Muscle layer of colon (tissue), 2 donors: ENCODE measurements at regions not wholly inside any gene's neighbourhood (a gene's known extent, or its start where the extent isn't known, plus 50 kb on each side); places are given as distances from the start of the nearest gene placed in this dataset.

Source experiments
- H3K27ac ChIP-seq: one replicate; pipeline ENCODE4 v1.7.0; 2013; ENCODE audit warnings: low read depth, mild to moderate bottlenecking, low read length, moderate library complexity
- H3K27me3 ChIP-seq, 2 donors: one replicate each; pipeline ENCODE4 v1.7.0; 2013; ENCODE audit warnings: low read length in 2 of 2, mild to moderate bottlenecking in 2 of 2; ENCODE audit not compliant: insufficient read depth in 2 of 2, control insufficient read depth in 1 of 2
- H3K36me3 ChIP-seq: one replicate; pipeline ENCODE4 v1.7.0; 2013; ENCODE audit warnings: mild to moderate bottlenecking, low read length; ENCODE audit not compliant: insufficient read depth
- H3K4me1 ChIP-seq: one replicate; pipeline ENCODE4 v1.7.0; 2013; ENCODE audit warnings: mild to moderate bottlenecking, low read length; ENCODE audit not compliant: insufficient read depth
- H3K4me3 ChIP-seq, 2 donors: one replicate each; pipeline ENCODE4 v1.7.0; 2013; ENCODE audit warnings: low read length in 2 of 2, low read depth in 1 of 2, mild to moderate bottlenecking in 1 of 2, moderate library complexity in 1 of 2
- H3K9ac ChIP-seq: one replicate; pipeline ENCODE4 v1.7.0; 2013; ENCODE audit warnings: low read length
- H3K9me3 ChIP-seq: one replicate; pipeline ENCODE4 v1.7.0; 2013; ENCODE audit warnings: mild to moderate bottlenecking, low read length
- donor health status: abdominal sarcoma.
- donor health status: Adenocarcinoma of cecum.

DNA sequence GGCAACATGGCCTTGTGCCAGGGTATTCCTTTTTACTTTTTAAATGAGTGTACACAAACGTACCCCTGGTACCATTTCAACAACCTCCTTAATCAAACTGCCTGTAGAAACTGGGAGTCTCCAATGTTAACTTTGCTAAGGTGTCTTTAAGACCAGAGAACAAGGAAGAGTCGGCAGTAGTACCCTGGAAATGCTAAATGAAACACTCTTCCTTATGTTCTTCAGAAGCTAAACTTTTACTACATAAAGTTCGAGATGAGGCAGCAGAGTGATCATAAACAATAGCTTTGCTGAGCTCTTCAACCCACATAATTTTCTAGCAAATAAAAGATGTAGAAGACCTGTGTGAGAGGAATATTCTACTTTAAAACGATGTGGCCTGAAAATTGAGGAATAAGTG is 297.7 kb upstream of the NRIP1 start:
- Histone ChIP-seq H3K27ac (no peak overlapping the region), H3K9me3 (no peaks in the 10 kb centered on the region), H3K4me3 (no peak overlapping the region), H3K36me3 (no peaks in the 10 kb centered on the region), H3K9ac (no peak overlapping the region), H3K4me1 (no peaks in the 10 kb centered on the region), H3K27me3 (no peaks in the 10 kb centered on the region)

DNA sequence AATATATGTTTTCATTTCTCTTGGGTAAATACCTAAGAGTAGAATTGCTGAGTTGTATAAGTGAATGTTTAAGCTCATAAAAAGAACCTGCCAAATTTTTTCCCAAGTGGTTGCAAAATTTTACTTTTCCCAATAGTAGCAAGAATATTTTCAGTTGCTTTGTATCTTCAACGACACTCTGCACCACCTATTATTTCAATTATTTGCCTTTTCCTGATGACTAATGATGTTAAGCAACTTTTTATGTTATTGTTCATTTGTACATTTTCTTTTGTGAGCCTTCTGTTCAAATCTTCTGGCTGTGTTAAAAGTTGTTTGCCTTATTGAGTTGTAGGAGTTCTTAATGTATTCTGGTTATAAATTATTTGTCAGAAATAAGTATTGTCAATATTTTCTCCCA is 299.1 kb upstream of the NRIP1 start:
- Histone ChIP-seq H3K36me3 (no peaks in the 10 kb centered on the region), H3K4me3 (no peak overlapping the region), H3K27ac (no peak overlapping the region), H3K9ac (no peak overlapping the region), H3K9me3 (no peaks in the 10 kb centered on the region), H3K27me3 (no peaks in the 10 kb centered on the region), H3K4me1 (no peaks in the 10 kb centered on the region)

DNA sequence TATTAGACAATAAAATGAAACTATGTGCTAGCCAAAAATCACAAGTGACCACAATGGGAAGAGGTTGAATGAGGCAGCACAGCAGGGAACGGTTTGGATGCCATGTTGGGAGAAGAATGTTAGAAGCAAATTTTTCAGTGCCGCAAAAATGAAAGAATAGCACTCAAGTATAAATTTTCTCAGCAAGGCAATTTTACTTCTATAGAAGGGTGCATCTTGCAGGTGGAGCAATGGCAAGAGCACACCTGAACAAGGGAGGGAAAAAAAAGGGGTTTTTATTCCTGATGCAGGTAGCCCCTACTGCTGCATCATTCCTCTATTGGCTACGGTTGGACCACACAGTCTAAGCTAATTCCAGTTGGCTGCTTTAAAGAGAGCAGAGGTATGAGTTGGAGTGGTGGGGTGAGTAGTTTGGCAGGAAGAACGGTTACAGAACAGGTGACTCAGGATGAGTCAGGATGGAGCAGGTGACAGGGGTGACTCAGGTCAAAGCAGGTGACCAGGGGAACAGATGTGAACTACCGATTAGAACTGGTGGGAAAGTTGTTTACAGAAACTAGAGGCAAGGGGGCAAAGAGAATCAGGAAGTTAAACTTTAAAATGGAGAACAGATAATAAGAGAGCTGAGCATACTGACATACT is 301.1 kb upstream of the NRIP1 start:
- Histone ChIP-seq H3K4me3 (no peak overlapping the region), H3K27ac (no peak overlapping the region), H3K9ac (no peak overlapping the region), H3K27me3 (no peaks in the 10 kb centered on the region), H3K9me3 (no peaks in the 10 kb centered on the region), H3K36me3 (no peaks in the 10 kb centered on the region), H3K4me1 (no peaks in the 10 kb centered on the region)

DNA sequence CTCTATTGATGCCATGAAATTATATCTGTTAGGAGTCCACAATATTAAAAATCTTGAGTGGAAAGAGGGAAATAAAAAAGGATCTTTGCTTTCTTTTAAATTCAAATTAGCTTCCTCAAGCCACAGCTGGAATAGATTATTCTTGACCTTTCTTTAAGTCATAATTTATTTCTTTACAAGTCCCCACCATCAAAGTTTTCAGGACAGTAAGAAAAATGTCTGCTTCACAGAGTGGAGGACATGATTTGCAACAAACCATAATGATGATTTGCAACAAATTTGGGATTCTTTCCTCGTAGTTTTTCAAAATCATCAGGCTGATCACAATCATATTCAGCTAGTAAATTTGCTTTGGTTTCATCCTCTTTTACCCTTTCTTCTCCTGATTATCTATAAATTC is 301.8 kb upstream of the NRIP1 start:
- Histone ChIP-seq H3K27ac (no peak overlapping the region), H3K27me3 (no peaks in the 10 kb centered on the region), H3K9me3 (no peaks in the 10 kb centered on the region)

DNA sequence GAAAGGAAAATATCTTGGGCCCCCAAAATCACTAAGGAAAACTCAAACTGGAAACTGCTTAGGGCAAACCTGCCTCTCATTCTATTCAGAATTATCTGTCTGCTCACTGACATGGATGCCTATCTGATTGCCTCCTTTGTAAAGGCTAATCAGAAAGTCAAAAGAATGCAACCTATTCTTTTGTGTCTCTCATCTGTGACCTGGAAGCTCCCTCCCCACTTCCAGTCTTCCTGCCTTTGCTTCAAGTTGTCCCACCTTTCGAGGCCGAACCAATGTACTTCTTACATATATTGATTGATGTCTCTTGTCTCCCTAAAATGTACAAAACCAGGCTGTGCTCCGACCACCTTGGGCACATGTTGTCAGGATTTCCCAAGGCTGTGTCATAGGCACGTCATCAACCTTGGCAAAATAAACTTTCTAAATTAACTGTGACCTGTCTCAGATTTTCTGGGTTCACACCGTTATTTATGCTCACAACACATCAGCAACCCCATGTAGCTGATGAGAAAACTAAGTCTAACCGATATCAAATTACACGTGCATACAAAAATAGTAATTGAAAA is 302.3 kb upstream of the NRIP1 start:
- Histone ChIP-seq H3K4me1 (no peaks in the 10 kb centered on the region), H3K9me3 (no peaks in the 10 kb centered on the region), H3K4me3 (no peak overlapping the region), H3K9ac (no peak overlapping the region), H3K27ac (no peak overlapping the region), H3K36me3 (no peaks in the 10 kb centered on the region), H3K27me3 (no peaks in the 10 kb centered on the region)

More for the DNA sequence above, 301.8 kb upstream of the NRIP1 start:
- H3K4me1 ChIP-seq, result no peaks in the 10 kb centered on the region
- no peak overlapping the region for H3K4me3 ChIP-seq
- no peaks in the 10 kb centered on the region for H3K36me3 ChIP-seq
- no peak overlapping the region for H3K9ac ChIP-seq

DNA sequence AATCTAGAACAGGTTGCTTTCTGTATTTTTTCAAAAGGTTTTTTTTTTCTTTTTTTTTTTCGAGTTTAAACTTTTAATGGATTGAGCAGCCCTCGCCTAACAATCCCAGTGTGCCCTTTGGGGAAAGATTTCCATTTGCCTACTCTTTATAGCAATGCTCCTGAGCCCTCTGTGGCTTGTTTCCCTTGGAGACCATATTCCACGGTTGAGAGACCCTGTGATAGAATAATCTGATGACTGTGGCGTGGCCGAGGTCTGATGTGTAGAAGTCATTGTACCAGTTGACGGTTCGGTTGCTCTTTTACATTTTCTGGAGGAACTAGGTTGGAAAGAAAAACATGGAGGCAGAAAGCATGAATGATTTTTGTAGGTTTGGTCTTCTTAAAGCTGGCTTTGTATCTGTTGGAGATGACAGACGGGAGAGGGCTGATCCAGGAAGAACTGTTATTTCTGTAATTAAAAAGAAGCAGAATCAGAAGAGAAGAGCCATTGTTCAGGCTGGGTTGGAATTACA is 305.7 kb upstream of the NRIP1 start:
- Histone ChIP-seq H3K36me3 (no peaks in the 10 kb centered on the region), H3K9me3 (no peaks in the 10 kb centered on the region), H3K4me3 (no peak overlapping the region), H3K4me1 (no peaks in the 10 kb centered on the region), H3K9ac (no peak overlapping the region), H3K27ac (no peak overlapping the region), H3K27me3 (no peaks in the 10 kb centered on the region)

DNA sequence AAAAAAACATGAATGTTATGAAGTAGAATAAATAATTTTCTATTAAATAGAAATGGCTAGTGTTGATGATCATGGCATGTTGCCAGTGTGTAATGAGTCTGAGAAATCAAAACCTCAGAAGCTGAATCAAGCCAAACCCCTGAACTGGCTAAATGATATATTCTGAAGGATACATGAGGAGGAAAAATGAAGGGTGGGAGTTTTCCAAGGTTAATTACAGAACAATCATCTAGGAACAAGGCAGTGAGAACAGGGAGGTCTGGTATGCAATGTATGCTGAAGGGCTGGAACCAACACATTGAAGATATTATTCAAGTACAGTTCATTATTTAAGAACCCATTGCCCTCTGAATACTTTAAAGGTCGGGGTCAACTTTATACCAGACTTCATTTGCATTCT is 309.1 kb upstream of the NRIP1 start:
- H3K4me1 ChIP-seq, result no peaks in the 10 kb centered on the region
- no peaks in the 10 kb centered on the region for H3K36me3 ChIP-seq
- H3K9ac ChIP-seq, result no peak overlapping the region
- no peaks in the 10 kb centered on the region for H3K27me3 ChIP-seq
- no peak overlapping the region for H3K4me3 ChIP-seq
- no peak overlapping the region for H3K27ac ChIP-seq
- H3K9me3 ChIP-seq, result no peaks in the 10 kb centered on the region

DNA sequence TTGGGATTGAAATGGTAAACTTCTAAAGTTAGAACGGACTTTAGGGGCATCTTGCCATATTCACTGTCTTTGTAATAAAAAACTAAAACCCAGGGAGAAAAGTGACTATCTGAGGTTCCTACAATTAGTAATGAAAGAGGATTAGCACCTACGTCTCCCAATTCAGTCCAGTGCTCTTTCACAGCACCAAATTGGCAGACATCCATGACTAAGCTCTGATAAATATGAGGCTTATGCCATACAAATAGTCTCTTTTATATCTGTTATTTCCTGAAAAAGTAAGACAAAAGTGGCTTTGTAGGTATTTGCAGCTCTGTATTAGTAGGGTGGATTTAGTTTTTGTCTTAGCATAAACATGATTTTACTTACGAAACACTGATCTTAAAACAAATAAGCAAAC is 315.0 kb upstream of the NRIP1 start:
- H3K9me3 ChIP-seq, result no peaks in the 10 kb centered on the region
- no peaks in the 10 kb centered on the region for H3K4me1 ChIP-seq
- no peak overlapping the region for H3K4me3 ChIP-seq
- H3K9ac ChIP-seq, result no peak overlapping the region
- H3K36me3 ChIP-seq, result no peaks in the 10 kb centered on the region
- no peaks in the 10 kb centered on the region for H3K27me3 ChIP-seq
- H3K27ac ChIP-seq, result no peak overlapping the region

DNA sequence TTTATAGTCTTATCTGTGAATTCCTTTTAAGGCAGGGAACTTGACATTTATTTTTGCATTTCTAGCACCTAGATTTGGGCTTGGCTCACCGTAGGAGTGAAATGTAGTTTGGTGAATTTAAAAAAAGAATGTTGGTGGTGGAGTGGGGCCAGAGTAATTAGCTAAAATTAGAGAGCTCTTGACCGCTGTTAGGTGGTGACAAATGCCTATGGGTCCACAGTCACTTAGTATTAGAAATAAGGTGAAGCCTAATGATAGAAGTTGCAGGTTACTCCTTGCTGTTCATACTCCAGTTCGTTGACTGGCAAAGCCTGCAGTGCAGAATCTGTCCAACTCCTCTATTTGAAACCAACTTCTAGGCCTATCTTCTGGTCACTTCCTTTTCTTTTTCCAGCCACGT is 318.8 kb upstream of the NRIP1 start:
- Histone ChIP-seq H3K4me3 (no peak overlapping the region), H3K4me1 (no peaks in the 10 kb centered on the region), H3K9me3 (no peaks in the 10 kb centered on the region), H3K27ac (no peak overlapping the region), H3K9ac (no peak overlapping the region), H3K36me3 (no peaks in the 10 kb centered on the region), H3K27me3 (no peaks in the 10 kb centered on the region)

DNA sequence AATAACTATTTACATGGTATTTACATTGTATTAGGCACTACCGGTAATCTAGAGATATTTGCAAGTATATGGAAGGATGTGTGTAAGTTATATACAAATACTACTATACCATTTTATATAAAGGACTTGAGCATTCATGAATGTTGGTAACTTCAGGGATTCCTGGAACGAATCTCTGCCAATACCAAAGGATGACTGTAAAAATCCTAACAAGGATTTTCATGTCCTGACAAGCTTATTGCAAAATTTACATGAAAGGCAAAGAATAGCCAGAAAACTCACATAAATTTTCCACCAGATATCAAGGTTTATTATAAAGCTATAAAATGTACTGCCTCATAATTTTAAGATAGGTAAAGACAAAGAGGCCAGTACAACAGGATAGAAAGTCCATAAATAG is 325.2 kb upstream of the NRIP1 start:
- no peaks in the 10 kb centered on the region for H3K4me1 ChIP-seq
- no peaks in the 10 kb centered on the region for H3K36me3 ChIP-seq
- no peak overlapping the region for H3K4me3 ChIP-seq
- no peak overlapping the region for H3K27ac ChIP-seq
- H3K27me3 ChIP-seq, result no peaks in the 10 kb centered on the region
- H3K9ac ChIP-seq, result no peak overlapping the region
- no peaks in the 10 kb centered on the region for H3K9me3 ChIP-seq

DNA sequence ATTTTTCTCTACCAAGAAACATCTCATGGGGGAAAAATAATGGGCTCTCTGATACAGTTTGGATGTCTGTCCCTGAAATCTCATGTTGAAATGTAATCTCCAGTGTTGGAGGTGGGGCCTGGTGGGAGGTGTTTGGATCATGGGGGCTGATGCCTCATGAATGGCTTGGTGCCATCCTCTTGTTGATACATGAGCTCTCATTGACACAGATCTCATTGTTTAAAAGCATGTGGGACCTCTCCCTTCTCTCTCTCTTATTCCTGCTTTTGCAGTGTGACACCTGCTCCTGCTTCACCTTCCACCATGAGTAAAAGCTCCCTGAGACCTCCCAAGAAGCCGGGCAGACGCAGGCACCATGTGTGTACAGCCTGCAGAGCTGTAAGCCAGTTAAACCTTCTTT is 332.5 kb upstream of the NRIP1 start:
- Histone ChIP-seq H3K9ac (no peak overlapping the region), H3K4me3 (no peak overlapping the region), H3K36me3 (no peaks in the 10 kb centered on the region), H3K9me3 (no peaks in the 10 kb centered on the region), H3K27ac (no peak overlapping the region), H3K4me1 (no peaks in the 10 kb centered on the region), H3K27me3 (no peaks in the 10 kb centered on the region)

DNA sequence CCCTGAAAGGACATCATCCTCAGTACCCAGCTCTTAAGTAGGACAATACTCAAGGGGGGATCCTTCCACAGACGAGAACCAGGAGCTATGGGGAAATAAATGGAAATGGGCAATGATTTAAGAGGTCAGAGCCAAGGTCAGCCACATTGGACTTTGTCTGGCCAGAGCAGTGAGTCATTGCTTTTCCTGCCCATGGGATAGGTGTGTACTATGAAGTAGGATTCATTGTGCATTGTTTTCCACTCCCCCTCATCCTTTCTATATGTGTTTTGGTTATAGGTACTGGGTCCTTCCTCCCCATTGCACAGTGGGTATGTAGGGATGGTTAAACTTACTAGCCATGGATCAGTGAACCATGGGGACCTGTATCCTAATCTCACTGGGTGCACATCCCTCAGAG is 328.9 kb upstream of the USP25 start:
- Histone ChIP-seq H3K36me3 (no peaks in the 10 kb centered on the region), H3K4me3 (no peak overlapping the region), H3K4me1 (no peaks in the 10 kb centered on the region), H3K9me3 (peaks cover 3% of the 10 kb centered on the region), H3K27ac (no peak overlapping the region), H3K9ac (no peak overlapping the region), H3K27me3 (no peaks in the 10 kb centered on the region)
